ENCODE measurements at regions not wholly inside any gene's neighbourhood (a gene's known extent, or its start where the extent isn't known, plus 50 kb on each side); places are given as distances from the start of the nearest gene placed in this dataset.

- Histone ChIP-seq H3K18ac (ENCODE audit: extremely low read depth, low read length) (no peak overlapping the region), H4K20me1 (replicated peaks in 1 of 2; ENCODE audit: control insufficient read depth in 1 of 2, insufficient read depth in 2 of 2, low read length in 2 of 2) (no peaks in the 10 kb centered on the region), H3K36me3 (ENCODE audit: control insufficient read depth in 2 of 4, insufficient read depth in 4 of 4, low read length in 3 of 4) (no peaks in the 10 kb centered on the region), H3K9ac (replicated peaks in 1 of 4; ENCODE audit: extremely low read depth in 1 of 4, low read depth in 3 of 4, low read length in 3 of 4) (no peak overlapping the region), H4K8ac (ENCODE audit: extremely low read depth, insufficient read depth, low read length) (no peak overlapping the region), H3K23ac (ENCODE audit: insufficient read length) (no peak overlapping the region), H4K5ac (ENCODE audit: insufficient read length, low read depth, low read length) (no peak overlapping the region), H2BK120ac (replicated peaks; ENCODE audit: low read depth, low read length) (no peak overlapping the region), H3K27me3 (replicated peaks in 1 of 4; ENCODE audit: control insufficient read depth in 3 of 4, extremely low read depth in 1 of 4, insufficient read depth in 3 of 4, low read length in 3 of 4) (no peaks in the 10 kb centered on the region), H4K91ac (replicated peaks; ENCODE audit: insufficient read length, low read length) (no peak overlapping the region), H2BK15ac (ENCODE audit: low read length) (no peak overlapping the region), H3K23me2 (ENCODE audit: low read depth, low read length) (no peaks in the 10 kb centered on the region), H3K56ac (replicated peaks; ENCODE audit: insufficient read length, low read depth, low read length) (no peak overlapping the region), H3K4me1 (replicated peaks in 1 of 4; ENCODE audit: control insufficient read depth in 3 of 4, insufficient read depth in 4 of 4, low read length in 3 of 4) (no peaks in the 10 kb centered on the region), H3K79me2 (ENCODE audit: control insufficient read depth in 1 of 2, insufficient read depth in 2 of 2, low read length in 2 of 2) (no peaks in the 10 kb centered on the region), H3K4ac (replicated peaks; ENCODE audit: insufficient read length, low read depth, low read length) (no peak overlapping the region), H2AK5ac (ENCODE audit: low read depth, low read length) (no peak overlapping the region), H2AFZ (ENCODE audit: low read length) (no peak overlapping the region), H2BK5ac (ENCODE audit: low read depth, low read length) (no peak overlapping the region), H2BK20ac (ENCODE audit: low read length) (no peak overlapping the region), H2BK12ac (ENCODE audit: low read depth, low read length) (no peak overlapping the region), H3K27ac (ENCODE audit: low read depth, low read length) (no peak overlapping the region), H3K9me3 (ENCODE audit: insufficient read depth in 2 of 2, low read depth in 1 of 2, low read length in 1 of 2) (no peaks in the 10 kb centered on the region), H3K4me3 (ENCODE audit: extremely low read depth in 1 of 4, insufficient read depth in 2 of 4, low read depth in 3 of 4, low read length in 4 of 4) (no peak overlapping the region), H3K14ac (ENCODE audit: insufficient read length) (no peak overlapping the region), H3K4me2 (ENCODE audit: insufficient read depth in 1 of 2, low read depth in 2 of 2, low read length in 2 of 2) (no peak overlapping the region), H3K79me1 (ENCODE audit: low read depth, low read length) (no peaks in the 10 kb centered on the region)
- POLR2A ChIA-PET (ENCODE audit: partially characterized antibody), result no interaction called here
- CTCF ChIA-PET (ENCODE audit: partially characterized antibody), result interaction anchor here (1.1 to 1.2 kb wide), 2 partner anchors 11 kb away, joined by 3 read pairs; no protein-coding TSS in a partner anchor
- FAIRE-seq (no peak), DNase-seq (ENCODE audit: low read depth in 1 of 2, low spot score in 2 of 2) (no peak)
- TF ChIP-seq KDM5A (IDR thresholded peaks at IDR 0.05; ENCODE audit: low read length), result no peak
- TF ChIP-seq BCL11A (IDR thresholded peaks at IDR 0.05; ENCODE audit: low read depth in 2 of 2, low read length in 2 of 2), result no peak
- no peak for TF ChIP-seq MAFK (IDR thresholded peaks at IDR 0.05; ENCODE audit: low read depth, low read length)
- TF ChIP-seq JUN (IDR thresholded peaks at IDR 0.05; ENCODE audit: low read depth, low read length), result no peak
These were observed 767.1 kb downstream of the NTRK3 start for GRCh38 chr15:87489456-87489855.
